ENCODE measurements at regions not wholly inside any gene's neighbourhood (a gene's known extent, or its start where the extent isn't known, plus 50 kb on each side); places are given as distances from the start of the nearest gene placed in this dataset.

DNA sequence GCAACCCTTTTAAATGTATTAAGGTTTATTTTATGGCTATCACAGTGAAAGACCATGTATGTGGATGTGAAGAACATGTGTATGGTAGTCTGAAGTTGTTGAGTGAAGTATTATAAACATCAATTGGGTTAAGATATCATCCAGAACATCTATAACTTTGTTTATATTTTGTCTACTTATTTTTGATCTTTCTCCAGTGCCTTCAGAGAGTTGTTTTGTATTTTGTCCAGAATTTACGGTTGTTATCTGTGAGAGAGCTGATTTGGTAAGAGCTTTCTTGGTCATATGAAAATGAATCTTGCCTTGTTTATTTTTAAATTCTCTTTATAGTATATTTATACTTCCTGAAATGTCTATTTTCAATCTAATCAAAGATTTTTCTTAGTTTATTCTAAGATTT is 573.7 kb upstream of the POU3F3 start:
- TF ChIP-seq, protein P1, sequence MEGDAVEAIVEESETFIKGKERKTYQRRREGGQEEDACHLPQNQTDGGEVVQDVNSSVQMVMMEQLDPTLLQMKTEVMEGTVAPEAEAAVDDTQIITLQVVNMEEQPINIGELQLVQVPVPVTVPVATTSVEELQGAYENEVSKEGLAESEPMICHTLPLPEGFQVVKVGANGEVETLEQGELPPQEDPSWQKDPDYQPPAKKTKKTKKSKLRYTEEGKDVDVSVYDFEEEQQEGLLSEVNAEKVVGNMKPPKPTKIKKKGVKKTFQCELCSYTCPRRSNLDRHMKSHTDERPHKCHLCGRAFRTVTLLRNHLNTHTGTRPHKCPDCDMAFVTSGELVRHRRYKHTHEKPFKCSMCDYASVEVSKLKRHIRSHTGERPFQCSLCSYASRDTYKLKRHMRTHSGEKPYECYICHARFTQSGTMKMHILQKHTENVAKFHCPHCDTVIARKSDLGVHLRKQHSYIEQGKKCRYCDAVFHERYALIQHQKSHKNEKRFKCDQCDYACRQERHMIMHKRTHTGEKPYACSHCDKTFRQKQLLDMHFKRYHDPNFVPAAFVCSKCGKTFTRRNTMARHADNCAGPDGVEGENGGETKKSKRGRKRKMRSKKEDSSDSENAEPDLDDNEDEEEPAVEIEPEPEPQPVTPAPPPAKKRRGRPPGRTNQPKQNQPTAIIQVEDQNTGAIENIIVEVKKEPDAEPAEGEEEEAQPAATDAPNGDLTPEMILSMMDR (conservative IDR thresholded peaks at IDR 0.05; ENCODE audit: low read depth, low read length): no peak
- no peaks in the 10 kb centered on the region for H3K79me2 ChIP-seq (ENCODE audit: insufficient read depth, low read depth)
- no peaks in the 10 kb centered on the region for H4K20me1 ChIP-seq (ENCODE audit: insufficient read depth)
- no peak overlapping the region for H3K9ac ChIP-seq
- no peaks in the 10 kb centered on the region for H3K4me1 ChIP-seq (ENCODE audit: low read depth, poor library complexity, severe bottlenecking)
- H3K27ac ChIP-seq: no peak overlapping the region
- no peaks in the 10 kb centered on the region for H3K27me3 ChIP-seq (ENCODE audit: insufficient read depth, low read depth)
- H3K4me2 ChIP-seq: no peak overlapping the region
- no peak overlapping the region for H2AFZ ChIP-seq (ENCODE audit: low read depth)
- no peaks in the 10 kb centered on the region for H3K36me3 ChIP-seq (ENCODE audit: insufficient read depth)
- H3K4me3 ChIP-seq (IDR thresholded peaks at IDR 0.05; ENCODE audit: insufficient read depth, low read depth, low read length): no peak overlapping the region

DNA sequence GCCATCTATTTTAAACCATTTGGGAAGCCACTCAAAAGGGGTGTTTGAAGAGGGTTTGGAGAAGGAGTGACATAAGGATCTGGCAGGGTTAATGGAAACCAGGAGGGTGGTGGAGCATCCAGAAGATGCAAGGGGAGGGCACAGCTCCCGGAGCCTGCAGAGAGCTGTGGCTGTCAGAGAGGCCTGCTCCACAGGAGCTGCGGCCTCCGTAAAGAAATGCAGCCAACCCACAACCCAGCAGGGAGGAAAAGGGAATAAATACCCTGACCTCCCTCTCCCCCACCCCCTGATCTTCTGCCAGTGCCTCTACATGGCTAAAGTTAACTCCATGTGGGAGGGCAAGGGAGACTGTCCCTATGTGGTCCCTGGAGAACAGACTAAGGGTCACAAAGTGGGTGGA is 567.1 kb upstream of the POU3F3 start:
- H3K36me3 ChIP-seq (ENCODE audit: insufficient read depth): no peaks in the 10 kb centered on the region
- H2AFZ ChIP-seq (ENCODE audit: low read depth): no peak overlapping the region
- no peak overlapping the region for H3K4me2 ChIP-seq
- no peak overlapping the region for H3K9ac ChIP-seq
- no peak overlapping the region for H3K27ac ChIP-seq
- H3K4me1 ChIP-seq (ENCODE audit: low read depth, poor library complexity, severe bottlenecking): no peaks in the 10 kb centered on the region
- TF ChIP-seq, protein P1 (conservative IDR thresholded peaks at IDR 0.05; ENCODE audit: low read depth, low read length): no peak
- no peak overlapping the region for H3K4me3 ChIP-seq (IDR thresholded peaks at IDR 0.05; ENCODE audit: insufficient read depth, low read depth, low read length)
- no peaks in the 10 kb centered on the region for H4K20me1 ChIP-seq (ENCODE audit: insufficient read depth)
- no peaks in the 10 kb centered on the region for H3K27me3 ChIP-seq (ENCODE audit: insufficient read depth, low read depth)
- no peaks in the 10 kb centered on the region for H3K79me2 ChIP-seq (ENCODE audit: insufficient read depth, low read depth)

DNA sequence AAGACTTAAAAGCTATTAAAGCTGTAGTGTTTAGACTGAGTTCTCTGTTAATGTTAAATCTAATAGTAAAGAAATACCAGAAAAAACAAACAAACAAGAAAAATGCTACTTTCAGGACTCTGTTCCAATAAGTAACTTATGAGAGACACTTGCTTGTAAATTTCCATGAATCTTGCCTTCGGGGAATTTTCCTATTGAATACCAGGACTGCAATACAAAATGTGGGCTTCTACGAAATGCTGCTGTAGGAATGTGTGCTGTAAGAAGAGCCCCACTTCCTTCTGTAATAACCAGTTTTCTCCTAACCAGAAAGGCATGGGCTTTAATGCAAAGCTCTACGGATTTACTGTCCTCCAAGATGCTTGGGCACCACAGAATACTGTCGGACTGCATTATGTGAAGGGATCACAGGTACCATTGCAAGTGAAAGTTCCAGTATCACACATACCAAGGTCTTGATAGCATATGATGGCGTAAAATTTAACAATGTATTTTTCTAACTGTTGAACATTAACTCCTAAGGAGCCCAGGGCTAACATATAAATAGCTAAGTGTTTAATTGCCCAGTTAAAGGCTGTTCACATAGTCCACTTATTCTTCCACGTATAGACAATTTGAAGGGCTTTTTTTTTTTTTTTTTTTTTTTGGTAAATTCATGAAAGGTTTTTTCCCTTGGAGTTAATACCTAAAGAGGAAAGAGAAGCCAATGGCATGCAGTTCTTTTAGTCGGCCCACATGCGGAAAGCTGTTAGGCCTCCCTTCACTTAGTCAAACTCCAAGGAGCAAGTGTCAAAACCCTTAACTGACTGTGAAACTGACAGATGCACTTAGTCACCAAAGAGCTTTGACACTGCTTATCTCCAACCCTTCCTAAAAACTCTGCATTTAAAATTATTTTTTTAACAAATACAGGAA is 564.0 kb upstream of the POU3F3 start:
- Histone ChIP-seq H3K9ac (no peak overlapping the region), H3K27me3 (ENCODE audit: insufficient read depth, low read depth) (no peaks in the 10 kb centered on the region), H3K4me1 (ENCODE audit: low read depth, poor library complexity, severe bottlenecking) (no peaks in the 10 kb centered on the region), H3K4me2 (no peak overlapping the region), H3K36me3 (ENCODE audit: insufficient read depth) (no peaks in the 10 kb centered on the region), H3K79me2 (ENCODE audit: insufficient read depth, low read depth) (no peaks in the 10 kb centered on the region), H3K27ac (no peak overlapping the region), H3K4me3 (IDR thresholded peaks at IDR 0.05; ENCODE audit: insufficient read depth, low read depth, low read length) (no peak overlapping the region), H2AFZ (ENCODE audit: low read depth) (no peak overlapping the region), H4K20me1 (ENCODE audit: insufficient read depth) (no peaks in the 10 kb centered on the region)
- TF ChIP-seq, protein P1 (conservative IDR thresholded peaks at IDR 0.05; ENCODE audit: low read depth, low read length): no peak

DNA sequence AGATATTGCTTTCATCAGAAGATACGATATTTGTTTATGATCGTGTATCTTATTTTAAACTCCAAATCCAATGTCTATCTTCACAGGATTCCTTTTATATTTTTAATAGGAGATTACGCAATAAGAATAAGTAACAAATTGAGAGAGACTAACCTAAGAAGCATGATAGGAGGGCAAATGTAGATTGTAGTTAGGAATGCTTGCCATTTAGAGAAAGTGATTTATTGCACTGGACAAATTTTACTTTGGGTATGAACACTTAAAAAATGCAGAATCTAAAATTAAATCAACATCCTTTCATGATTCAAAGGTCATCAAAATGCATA is 563.4 kb upstream of the POU3F3 start:
- Histone ChIP-seq H3K9ac (no peak overlapping the region), H3K79me2 (ENCODE audit: insufficient read depth, low read depth) (no peaks in the 10 kb centered on the region), H3K27me3 (ENCODE audit: insufficient read depth, low read depth) (no peaks in the 10 kb centered on the region), H3K4me1 (ENCODE audit: low read depth, poor library complexity, severe bottlenecking) (no peaks in the 10 kb centered on the region), H4K20me1 (ENCODE audit: insufficient read depth) (no peaks in the 10 kb centered on the region), H3K36me3 (ENCODE audit: insufficient read depth) (no peaks in the 10 kb centered on the region), H2AFZ (ENCODE audit: low read depth) (no peak overlapping the region), H3K4me2 (no peak overlapping the region), H3K27ac (no peak overlapping the region), H3K4me3 (IDR thresholded peaks at IDR 0.05; ENCODE audit: insufficient read depth, low read depth, low read length) (no peak overlapping the region)
- TF ChIP-seq, protein P1 (conservative IDR thresholded peaks at IDR 0.05; ENCODE audit: low read depth, low read length): no peak
